ENCODE measurements at regions not wholly inside any gene's neighbourhood (a gene's known extent, or its start where the extent isn't known, plus 50 kb on each side); places are given as distances from the start of the nearest gene placed in this dataset.

GRCh38 chr7:31186202-31186601 is 134.1 kb downstream of the ADCYAP1R1 start:
- peaks cover 0 to 5% of the 10 kb centered on the region in 2 experiments; a peak in 2 of 5 replicates for H3K9me3 Mint-ChIP-seq
- DNase-seq = no peak
- H3K27me3 Mint-ChIP-seq (ENCODE audit: low read depth) = peaks cover 3% of the 10 kb centered on the region

More at GRCh38 chr7:31186202-31186601, 134.1 kb downstream of the ADCYAP1R1 start:
- no peak overlapping the region for H2BK15ac ChIP-seq (ENCODE audit: low read depth, low read length)
- no peak overlapping the region for H4K5ac ChIP-seq (ENCODE audit: insufficient read length, low read depth, low read length)
- TF ChIP-seq CTCF (conservative IDR thresholded peaks at IDR 0.05) = no peak
- no peak overlapping the region for H3K27ac ChIP-seq (ENCODE audit: insufficient read length, low read depth, low read length)
- H3K4me1 Mint-ChIP-seq = peaks cover 6 to 7% of the 10 kb centered on the region in 2 experiments
- no peaks in the 10 kb centered on the region for H3K79me2 ChIP-seq (ENCODE audit: insufficient read depth, low read length)
- H3K79me1 ChIP-seq (ENCODE audit: insufficient read depth, low read depth, low read length, poor library complexity, severe bottlenecking) = no peaks in the 10 kb centered on the region
- no peak overlapping the region for H3K23ac ChIP-seq (ENCODE audit: insufficient read length, low read depth, low read length)
- H3K23me2 ChIP-seq (ENCODE audit: insufficient read length, low read depth, low read length, poor library complexity, severe bottlenecking) = no peaks in the 10 kb centered on the region
- H3K9me3 ChIP-seq (ENCODE audit: control insufficient read depth, low read depth, low read length) = no peaks in the 10 kb centered on the region
- no peak overlapping the region for H3K56ac ChIP-seq (ENCODE audit: insufficient read length, low read depth, low read length)
- no peak overlapping the region for H4K8ac ChIP-seq (replicated peaks; ENCODE audit: insufficient read length, low read depth, low read length)
- no peak overlapping the region for H3K14ac ChIP-seq (ENCODE audit: insufficient read depth, low read length)
- no peak overlapping the region for H2BK20ac ChIP-seq (ENCODE audit: low read depth, low read length, poor library complexity, severe bottlenecking)
- no peaks in the 10 kb centered on the region for H3K27me3 ChIP-seq (ENCODE audit: insufficient read depth, low read length)
- no peak overlapping the region for H3K4me2 ChIP-seq (ENCODE audit: insufficient read depth, insufficient read length, low read length)
- no peak overlapping the region for H2AK5ac ChIP-seq (ENCODE audit: insufficient read length, low read length)
- no peak overlapping the region for H2AFZ ChIP-seq (ENCODE audit: low read length)
- H2BK12ac ChIP-seq (ENCODE audit: insufficient read length, low read depth, low read length) = no peak overlapping the region
- H3K18ac ChIP-seq (ENCODE audit: insufficient read length, low read depth, low read length) = no peak overlapping the region
- H3T11ph ChIP-seq (ENCODE audit: low read length) = no peak overlapping the region
- no peaks in the 10 kb centered on the region for H4K20me1 ChIP-seq (ENCODE audit: control insufficient read depth, insufficient read depth, insufficient read length)
- H3K9ac ChIP-seq (ENCODE audit: extremely low read depth, insufficient read length, low read length) = no peak overlapping the region
- no peaks in the 10 kb centered on the region for H3K36me3 Mint-ChIP-seq (ENCODE audit: insufficient read depth in 1 of 3, low read depth in 3 of 3)
- no peak overlapping the region for H3K4me3 Mint-ChIP-seq
- H3K4me1 ChIP-seq (ENCODE audit: insufficient read depth, low read length) = no peaks in the 10 kb centered on the region
- no peak overlapping the region for H3K4ac ChIP-seq (ENCODE audit: low read depth, low read length)
- no peak overlapping the region for H2BK120ac ChIP-seq (ENCODE audit: low read depth, low read length, poor library complexity, severe bottlenecking)
- H2BK5ac ChIP-seq (ENCODE audit: insufficient read length, low read length) = no peak overlapping the region
- H3K27ac Mint-ChIP-seq = no peak overlapping the region
- WGBS (ENCODE audit: extremely low coverage, insufficient read length, low lambda C conversion rate) = no CpG with 5 or more reads among the region's 1 CpG
- H4K91ac ChIP-seq (ENCODE audit: insufficient read length, low read depth, low read length) = no peak overlapping the region

Data from H9 (cell line).